ENCODE measurements at regions not wholly inside any gene's neighbourhood (a gene's known extent, or its start where the extent isn't known, plus 50 kb on each side); places are given as distances from the start of the nearest gene placed in this dataset.

DNA sequence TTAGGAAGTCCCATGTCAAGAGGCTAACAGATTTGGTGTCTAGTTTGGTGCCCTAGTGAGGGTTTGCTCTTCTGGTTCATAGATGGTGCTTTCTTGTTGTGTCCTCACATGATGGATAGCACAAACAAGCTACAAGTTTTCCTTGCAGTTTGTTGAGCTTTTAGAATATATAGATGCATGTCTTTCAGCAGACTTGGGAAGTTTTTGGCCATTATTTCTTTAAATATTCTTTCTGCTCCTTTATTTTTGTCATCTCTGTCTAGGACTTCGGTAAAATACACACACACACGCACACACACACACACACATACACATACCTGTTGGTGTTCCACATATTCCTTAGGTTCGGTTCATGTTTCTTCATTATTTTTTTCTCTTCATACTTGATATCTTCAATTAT lies 81.5 kb upstream of the TEX51 start:
- TF ChIP-seq, protein P1, sequence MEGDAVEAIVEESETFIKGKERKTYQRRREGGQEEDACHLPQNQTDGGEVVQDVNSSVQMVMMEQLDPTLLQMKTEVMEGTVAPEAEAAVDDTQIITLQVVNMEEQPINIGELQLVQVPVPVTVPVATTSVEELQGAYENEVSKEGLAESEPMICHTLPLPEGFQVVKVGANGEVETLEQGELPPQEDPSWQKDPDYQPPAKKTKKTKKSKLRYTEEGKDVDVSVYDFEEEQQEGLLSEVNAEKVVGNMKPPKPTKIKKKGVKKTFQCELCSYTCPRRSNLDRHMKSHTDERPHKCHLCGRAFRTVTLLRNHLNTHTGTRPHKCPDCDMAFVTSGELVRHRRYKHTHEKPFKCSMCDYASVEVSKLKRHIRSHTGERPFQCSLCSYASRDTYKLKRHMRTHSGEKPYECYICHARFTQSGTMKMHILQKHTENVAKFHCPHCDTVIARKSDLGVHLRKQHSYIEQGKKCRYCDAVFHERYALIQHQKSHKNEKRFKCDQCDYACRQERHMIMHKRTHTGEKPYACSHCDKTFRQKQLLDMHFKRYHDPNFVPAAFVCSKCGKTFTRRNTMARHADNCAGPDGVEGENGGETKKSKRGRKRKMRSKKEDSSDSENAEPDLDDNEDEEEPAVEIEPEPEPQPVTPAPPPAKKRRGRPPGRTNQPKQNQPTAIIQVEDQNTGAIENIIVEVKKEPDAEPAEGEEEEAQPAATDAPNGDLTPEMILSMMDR (IDR thresholded peaks at IDR 0.05), result no peak
- TF ChIP-seq EP300 (IDR thresholded peaks at IDR 0.05), result no peak
